D341Med (cell line): ENCODE measurements at regions not wholly inside any gene's neighbourhood (a gene's known extent, or its start where the extent isn't known, plus 50 kb on each side); places are given as distances from the start of the nearest gene placed in this dataset.

Experiments used
- DNase-seq: peaks from one replicate; pipeline ENCODE4 v3.0.0; 2012; ENCODE audit warnings: low spot score

GRCh38 chr7:155918720-155919390, 106.6 kb upstream of the SHH start:
- no peak for DNase-seq

GRCh38 chr7:155917836-155918430, 105.7 kb upstream of the SHH start:
- no peak for DNase-seq

GRCh38 chr7:155916926-155917655, 104.8 kb upstream of the SHH start:
- no peak for DNase-seq

- no peak for DNase-seq
Measured at GRCh38 chr7:155914341-155914740, 102.1 kb upstream of the SHH start.

- no peak for DNase-seq
Measured at GRCh38 chr7:155913719-155914118, 101.5 kb upstream of the SHH start.

- no peak for DNase-seq
Measured at GRCh38 chr7:155913291-155913690, 101.0 kb upstream of the SHH start.

GRCh38 chr7:155911471-155912105, 99.3 kb upstream of the SHH start:
- DNase-seq = no peak

GRCh38 chr7:155908385-155908784, 96.1 kb upstream of the SHH start:
- no peak for DNase-seq

GRCh38 chr7:155907450-155908200, 95.4 kb upstream of the SHH start:
- DNase-seq = no peak

- DNase-seq = no peak
Measured at GRCh38 chr7:155901176-155901575, 88.9 kb upstream of the SHH start.

- DNase-seq = no peak
Measured at GRCh38 chr7:155899596-155899995, 87.3 kb upstream of the SHH start.

GRCh38 chr7:155897758-155898386, 85.6 kb upstream of the SHH start:
- DNase-seq = no peak

- no peak for DNase-seq
Measured at GRCh38 chr7:155896531-155897263, 84.4 kb upstream of the SHH start.

- no peak for DNase-seq
Measured at GRCh38 chr7:155893664-155894063, 81.4 kb upstream of the SHH start.

- no peak for DNase-seq
Measured at GRCh38 chr7:155893176-155893575, 80.9 kb upstream of the SHH start.

GRCh38 chr7:155889636-155890511, 77.6 kb upstream of the SHH start:
- DNase-seq = no peak

- DNase-seq = no peak
Measured at GRCh38 chr7:155887174-155887525, 74.9 kb upstream of the SHH start.

- DNase-seq = no peak
Measured at GRCh38 chr7:155886391-155887173, 74.3 kb upstream of the SHH start.
